ENCODE measurements at regions not wholly inside any gene's neighbourhood (a gene's known extent, or its start where the extent isn't known, plus 50 kb on each side); places are given as distances from the start of the nearest gene placed in this dataset.
A peak's percentile ranks its signal among the peaks of the same experiment; 100 is the strongest.
"Not testable (repeated sequence)": the region's sequence is repeated elsewhere in the genome, so short reads cannot be mapped to it uniquely, and the experiment has no call there.

DNA sequence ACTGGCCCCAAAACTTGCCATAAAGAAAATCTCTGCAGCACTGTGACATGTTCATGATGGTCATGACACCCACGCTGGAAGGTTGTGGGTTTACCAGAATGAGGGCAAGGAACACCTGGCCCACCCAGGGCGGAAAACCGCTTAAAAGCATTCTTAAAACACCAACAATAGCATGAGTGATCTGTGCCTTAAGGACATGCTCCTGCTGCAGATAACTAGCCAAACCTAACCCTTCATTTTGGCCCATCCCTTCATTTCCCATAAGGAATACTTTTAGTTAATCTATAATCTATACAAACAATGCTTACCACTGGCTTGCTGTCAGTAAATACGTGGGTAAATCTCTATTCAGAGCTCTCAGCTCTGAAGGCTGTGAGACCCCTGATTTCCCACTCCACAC, 67.6 kb downstream of the FAM50B start:
- not testable (repeated sequence) for H3K4ac ChIP-seq (ENCODE audit: low read depth in 1 of 2, low read length in 2 of 2); H3K18ac ChIP-seq (ENCODE audit: low read depth in 1 of 2, low read length in 2 of 2); H3K14ac ChIP-seq (ENCODE audit: low read length in 2 of 2); DNase-seq; H3K4me1 ChIP-seq (ENCODE audit: control insufficient read depth, insufficient read depth, low read depth, low read length); H3K23ac ChIP-seq (ENCODE audit: low read length in 2 of 2); H2AFZ ChIP-seq (ENCODE audit: low read depth, low read length); H3K4me3 ChIP-seq (ENCODE audit: insufficient read depth in 1 of 2, low read depth in 1 of 2, low read length in 2 of 2); H4K91ac ChIP-seq (ENCODE audit: low read length); H3K4me2 ChIP-seq (ENCODE audit: low read length, poor library complexity, severe bottlenecking); H4K8ac ChIP-seq (ENCODE audit: low read length); H3K27ac ChIP-seq (ENCODE audit: low read length, poor library complexity, severe bottlenecking); H2BK120ac ChIP-seq (ENCODE audit: low read depth, low read length); H3K79me1 ChIP-seq (replicated peaks; ENCODE audit: low read length, poor library complexity, severe bottlenecking); H2BK12ac ChIP-seq (ENCODE audit: low read length in 2 of 2); H2BK5ac ChIP-seq (ENCODE audit: low read depth, low read length, poor library complexity, severe bottlenecking); H3K9me3 ChIP-seq (ENCODE audit: control insufficient read depth, low read length); H3K36me3 ChIP-seq (ENCODE audit: control insufficient read depth in 1 of 2, insufficient read depth in 2 of 2, low read depth in 1 of 2, low read length in 2 of 2); H3K9ac ChIP-seq (ENCODE audit: low read length); H3K27me3 ChIP-seq (ENCODE audit: control insufficient read depth in 1 of 2, insufficient read depth in 1 of 2, low read length in 2 of 2); H2AK5ac ChIP-seq (ENCODE audit: low read length, severe bottlenecking); H2BK15ac ChIP-seq (ENCODE audit: low read depth, poor library complexity, severe bottlenecking)
- WGBS: 93% methylated on average over 4 of the region's 4 CpGs

- no peak overlapping the region for H3K9ac ChIP-seq (ENCODE audit: low read length)
- H4K8ac ChIP-seq (ENCODE audit: low read length): no peak overlapping the region
- no peak overlapping the region for H3K23ac ChIP-seq (ENCODE audit: low read length in 2 of 2)
- no peaks in the 10 kb centered on the region for H3K27me3 ChIP-seq (ENCODE audit: control insufficient read depth in 1 of 2, insufficient read depth in 1 of 2, low read length in 2 of 2)
- no peak overlapping the region for H2BK120ac ChIP-seq (ENCODE audit: low read depth, low read length)
- H3K14ac ChIP-seq (ENCODE audit: low read length in 2 of 2): no peak overlapping the region
- H3K79me1 ChIP-seq (replicated peaks; ENCODE audit: low read length, poor library complexity, severe bottlenecking): no peaks in the 10 kb centered on the region
- no peaks in the 10 kb centered on the region for H3K4me1 ChIP-seq (ENCODE audit: control insufficient read depth, insufficient read depth, low read depth, low read length)
- H2BK12ac ChIP-seq (ENCODE audit: low read length in 2 of 2): no peak overlapping the region
- H2AK5ac ChIP-seq (ENCODE audit: low read length, severe bottlenecking): no peak overlapping the region
- no peak overlapping the region for H3K4me3 ChIP-seq (ENCODE audit: insufficient read depth in 1 of 2, low read depth in 1 of 2, low read length in 2 of 2)
- H3K27ac ChIP-seq (ENCODE audit: low read length, poor library complexity, severe bottlenecking): no peak overlapping the region
- DNase-seq: no peak
- no peak overlapping the region for H3K4ac ChIP-seq (ENCODE audit: low read depth in 1 of 2, low read length in 2 of 2)
- whole genome bisulfite sequencing: 98% methylated on average over 5 of the region's 5 CpGs
- H2BK5ac ChIP-seq (ENCODE audit: low read depth, low read length, poor library complexity, severe bottlenecking): no peak overlapping the region
- no peak overlapping the region for H4K91ac ChIP-seq (ENCODE audit: low read length)
- no peak overlapping the region for H3K18ac ChIP-seq (ENCODE audit: low read depth in 1 of 2, low read length in 2 of 2)
- H3K9me3 ChIP-seq (ENCODE audit: control insufficient read depth, low read length): no peaks in the 10 kb centered on the region
- H3K4me2 ChIP-seq (ENCODE audit: low read length, poor library complexity, severe bottlenecking): no peak overlapping the region
- H2BK15ac ChIP-seq (ENCODE audit: low read depth, poor library complexity, severe bottlenecking): no peak overlapping the region
- no peak overlapping the region for H2AFZ ChIP-seq (ENCODE audit: low read depth, low read length)
- H3K36me3 ChIP-seq (ENCODE audit: control insufficient read depth in 1 of 2, insufficient read depth in 2 of 2, low read depth in 1 of 2, low read length in 2 of 2): no peaks in the 10 kb centered on the region
Measured at GRCh38 chr6:3918469-3918868, 69.3 kb downstream of the FAM50B start.

DNA sequence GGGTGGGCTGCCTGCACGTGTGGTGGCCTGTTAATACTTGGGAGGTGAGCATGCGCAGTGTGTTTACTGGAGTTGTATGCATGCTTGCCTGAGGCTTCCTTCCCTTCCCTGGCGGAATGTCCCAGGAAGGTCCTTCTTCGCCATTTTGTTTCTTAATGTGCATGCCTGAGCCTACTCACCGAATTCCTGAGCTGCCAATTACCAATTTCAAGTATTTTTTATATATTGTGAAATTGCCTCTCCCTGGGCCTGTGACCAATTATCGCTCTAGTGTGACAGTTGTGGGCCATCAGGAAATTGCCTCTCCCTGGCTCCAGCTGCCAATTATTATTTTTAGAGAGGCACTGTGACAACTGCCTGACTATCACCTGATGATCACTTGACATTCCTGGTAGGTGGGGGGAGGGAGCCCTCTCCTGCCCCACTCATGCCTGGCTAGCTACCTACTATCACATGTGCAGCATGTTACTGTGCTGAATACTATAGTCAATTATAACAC, 70.0 kb downstream of the FAM50B start:
- Histone ChIP-seq H3K23ac (ENCODE audit: low read length in 2 of 2) (no peak overlapping the region), H3K4ac (ENCODE audit: low read depth in 1 of 2, low read length in 2 of 2) (no peak overlapping the region), H3K4me2 (ENCODE audit: low read length, poor library complexity, severe bottlenecking) (no peak overlapping the region), H3K14ac (ENCODE audit: low read length in 2 of 2) (no peak overlapping the region), H4K8ac (ENCODE audit: low read length) (no peak overlapping the region), H2BK15ac (ENCODE audit: low read depth, poor library complexity, severe bottlenecking) (no peak overlapping the region), H3K36me3 (ENCODE audit: control insufficient read depth in 1 of 2, insufficient read depth in 2 of 2, low read depth in 1 of 2, low read length in 2 of 2) (no peaks in the 10 kb centered on the region), H3K9ac (ENCODE audit: low read length) (no peak overlapping the region), H3K79me1 (replicated peaks; ENCODE audit: low read length, poor library complexity, severe bottlenecking) (no peaks in the 10 kb centered on the region), H4K91ac (ENCODE audit: low read length) (no peak overlapping the region), H2BK5ac (ENCODE audit: low read depth, low read length, poor library complexity, severe bottlenecking) (no peak overlapping the region), H3K4me1 (ENCODE audit: control insufficient read depth, insufficient read depth, low read depth, low read length) (no peaks in the 10 kb centered on the region), H2AK5ac (ENCODE audit: low read length, severe bottlenecking) (no peak overlapping the region), H3K4me3 (ENCODE audit: insufficient read depth in 1 of 2, low read depth in 1 of 2, low read length in 2 of 2) (no peak overlapping the region), H2BK12ac (ENCODE audit: low read length in 2 of 2) (no peak overlapping the region), H2AFZ (ENCODE audit: low read depth, low read length) (no peak overlapping the region), H3K18ac (ENCODE audit: low read depth in 1 of 2, low read length in 2 of 2) (no peak overlapping the region), H3K27me3 (ENCODE audit: control insufficient read depth in 1 of 2, insufficient read depth in 1 of 2, low read length in 2 of 2) (no peaks in the 10 kb centered on the region), H2BK120ac (ENCODE audit: low read depth, low read length) (no peak overlapping the region), H3K27ac (ENCODE audit: low read length, poor library complexity, severe bottlenecking) (no peak overlapping the region), H3K9me3 (ENCODE audit: control insufficient read depth, low read length) (no peaks in the 10 kb centered on the region)
- peak; percentile 3 for DNase-seq
- WGBS: 88% methylated on average over 6 of the region's 6 CpGs

DNA sequence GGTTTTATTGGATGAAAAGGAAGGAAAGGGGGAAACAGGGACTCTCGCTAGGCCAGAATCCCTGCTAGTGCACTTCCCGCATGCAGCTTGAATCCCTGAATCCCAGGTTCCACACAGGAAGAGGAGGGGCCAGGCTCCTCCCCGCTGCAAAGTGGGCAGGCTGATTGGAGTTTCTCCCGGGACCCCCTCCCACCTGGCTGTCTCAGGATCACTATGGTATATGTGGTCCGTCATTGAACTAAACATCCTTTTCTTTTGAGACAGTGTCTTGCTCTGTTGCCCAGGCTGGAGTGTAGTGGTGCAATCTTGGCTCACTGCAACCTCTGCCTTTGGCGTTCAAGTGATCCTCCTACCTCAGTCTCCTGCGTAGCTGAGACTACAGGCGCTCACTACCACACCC, 70.7 kb downstream of the FAM50B start:
- Histone ChIP-seq H3K27ac (ENCODE audit: low read length, poor library complexity, severe bottlenecking) (no peak overlapping the region), H3K27me3 (ENCODE audit: control insufficient read depth in 1 of 2, insufficient read depth in 1 of 2, low read length in 2 of 2) (no peaks in the 10 kb centered on the region), H3K9me3 (ENCODE audit: control insufficient read depth, low read length) (no peaks in the 10 kb centered on the region), H3K36me3 (ENCODE audit: control insufficient read depth in 1 of 2, insufficient read depth in 2 of 2, low read depth in 1 of 2, low read length in 2 of 2) (no peaks in the 10 kb centered on the region), H2BK15ac (ENCODE audit: low read depth, poor library complexity, severe bottlenecking) (no peak overlapping the region), H3K4me1 (ENCODE audit: control insufficient read depth, insufficient read depth, low read depth, low read length) (no peaks in the 10 kb centered on the region), H4K8ac (ENCODE audit: low read length) (no peak overlapping the region), H3K9ac (ENCODE audit: low read length) (no peak overlapping the region), H3K4me2 (ENCODE audit: low read length, poor library complexity, severe bottlenecking) (no peak overlapping the region), H2BK12ac (ENCODE audit: low read length in 2 of 2) (no peak overlapping the region), H3K18ac (ENCODE audit: low read depth in 1 of 2, low read length in 2 of 2) (no peak overlapping the region), H3K4ac (ENCODE audit: low read depth in 1 of 2, low read length in 2 of 2) (no peak overlapping the region), H3K14ac (ENCODE audit: low read length in 2 of 2) (no peak overlapping the region), H3K79me1 (replicated peaks; ENCODE audit: low read length, poor library complexity, severe bottlenecking) (no peaks in the 10 kb centered on the region), H4K91ac (ENCODE audit: low read length) (no peak overlapping the region), H3K4me3 (ENCODE audit: insufficient read depth in 1 of 2, low read depth in 1 of 2, low read length in 2 of 2) (no peak overlapping the region), H2BK120ac (ENCODE audit: low read depth, low read length) (no peak overlapping the region), H2AK5ac (ENCODE audit: low read length, severe bottlenecking) (no peak overlapping the region), H2BK5ac (ENCODE audit: low read depth, low read length, poor library complexity, severe bottlenecking) (no peak overlapping the region), H2AFZ (ENCODE audit: low read depth, low read length) (no peak overlapping the region), H3K23ac (ENCODE audit: low read length in 2 of 2) (no peak overlapping the region)
- no peak for DNase-seq
- WGBS: 94% methylated on average over 7 of the region's 8 CpGs

All from mesenchymal stem cell (in vitro differentiated cells and primary cell).